SK-N-SH (cell line): ENCODE measurements at regions not wholly inside any gene's neighbourhood (a gene's known extent, or its start where the extent isn't known, plus 50 kb on each side); places are given as distances from the start of the nearest gene placed in this dataset.

Experiments
- CTCF ChIA-PET: fragments of 300-600, 350-600 bp; formaldehyde crosslinking; extraction: SDS; loops from one replicate; lab custom pipeline; 2021; lab: Yijun Ruan, JAX
- POLR2A ChIA-PET: fragments of 350-600 bp; sonication (Branson Sonifier 250); formaldehyde crosslinking; extraction: SDS; loops from one replicate; lab custom pipeline; 2020; ENCODE audit warnings: antibody characterized with exemption, inconsistent platforms; lab: Yijun Ruan, JAX
- DNase-seq: peaks from one replicate; pipeline ENCODE4 v3.0.0; 2012
- H2AFZ ChIP-seq: fragments of 200-600 bp; sonication (generic); 2 replicates; pipeline ENCODE4 v1.8.1; 2016; ENCODE audit warnings: antibody characterized with exemption, mild to moderate bottlenecking, low read depth
- H3F3A ChIP-seq: fragments of 200-600 bp; sonication (generic); replicated peaks from 2 replicates; pipeline ENCODE3; 2016; ENCODE audit warnings: antibody characterized with exemption, mild to moderate bottlenecking; ENCODE audit not compliant: insufficient read depth
- H3K27ac ChIP-seq, 2 experiments: fragments of 200-500 bp in 1 of 2; fragments of 200-600 bp in 1 of 2; sonication (Bioruptor generic) in 1 of 2; sonication (generic), shearing (Covaris generic) in 1 of 2; 2 replicates each; pipeline versions ENCODE4 v1.5.1 to v1.6.1; 2014 to 2016; ENCODE audit warnings: low read depth in 2 of 2, inconsistent platforms in 1 of 2, low read length in 1 of 2, mild to moderate bottlenecking in 1 of 2, mixed read lengths in 1 of 2
- H3K27me3 ChIP-seq: fragments of 200-600 bp; sonication (generic), shearing (Covaris generic); 2 replicates; pipeline ENCODE4 v1.6.1; 2016; ENCODE audit warnings: mixed run types; ENCODE audit not compliant: insufficient read depth
- H3K36me3 ChIP-seq, 2 experiments: fragments of 200-500 bp in 1 of 2; fragments of 200-600 bp in 1 of 2; sonication (Bioruptor generic) in 1 of 2; sonication (generic) in 1 of 2; replicated peaks in 1 of 2; 2 replicates each; pipeline versions ENCODE3 to v1.5.1; 2014 to 2016; ENCODE audit warnings: low read length in 1 of 2, mild to moderate bottlenecking in 1 of 2; ENCODE audit not compliant: insufficient read depth in 2 of 2, control insufficient read depth in 1 of 2
- H3K4me1 ChIP-seq, 2 experiments: fragments of 200-500 bp in 1 of 2; fragments of 200-600 bp in 1 of 2; sonication (Bioruptor generic) in 1 of 2; sonication (generic), shearing (Covaris generic) in 1 of 2; 2 replicates each; pipeline versions ENCODE4 v1.5.1 to v1.6.1; 2014 to 2016; ENCODE audit warnings: low read depth in 1 of 2, low read length in 1 of 2, mixed run types in 1 of 2; ENCODE audit not compliant: insufficient read depth in 2 of 2, control insufficient read depth in 1 of 2
- H3K4me2 ChIP-seq: fragments of 200-600 bp; sonication (generic), shearing (Covaris generic); 2 replicates; pipeline ENCODE4 v1.6.1; 2017; ENCODE audit warnings: mixed run types
- H3K4me3 ChIP-seq, 2 experiments: fragments of 200-500 bp in 1 of 2; fragments of 200-600 bp in 1 of 2; sonication (Bioruptor generic) in 1 of 2; sonication (generic), shearing (Covaris generic) in 1 of 2; 2 replicates each; pipeline versions ENCODE4 v1.5.1 to v1.8.1; 2014 to 2016; ENCODE audit warnings: low read depth in 2 of 2, inconsistent platforms in 1 of 2, low read length in 1 of 2, mild to moderate bottlenecking in 1 of 2, mixed read lengths in 1 of 2, moderate library complexity in 1 of 2
- H3K79me2 ChIP-seq: fragments of 200-600 bp; sonication (generic); 2 replicates; pipeline ENCODE4 v1.8.1; 2017; ENCODE audit warnings: mild to moderate bottlenecking; ENCODE audit not compliant: insufficient read depth
- H3K9ac ChIP-seq: fragments of 200-600 bp; sonication (generic); 2 replicates; pipeline ENCODE4 v1.6.1; 2017; ENCODE audit warnings: mixed run types
- H3K9me2 ChIP-seq: fragments of 200-600 bp; sonication (generic); 2 replicates; pipeline ENCODE4 v1.6.1; 2017; ENCODE audit warnings: mixed run types
- H3K9me3 ChIP-seq: fragments of 200-600 bp; sonication (generic); 2 replicates; pipeline ENCODE4 v1.6.1; 2017; ENCODE audit warnings: mixed run types, mild to moderate bottlenecking, moderate library complexity
- H4K20me1 ChIP-seq: fragments of 200-600 bp; sonication (generic); 2 replicates; pipeline ENCODE4 v1.6.1; 2017; ENCODE audit warnings: mild to moderate bottlenecking, mixed run types; ENCODE audit not compliant: insufficient read depth
- CHD2 ChIP-seq: fragments of 150-350 bp; IDR thresholded peaks from 2 replicates; pipeline ENCODE4 v1.6.1; 2018; ENCODE audit warnings: low read length; ENCODE audit not compliant: partially characterized antibody
- CTCF ChIP-seq: fragments of 200-600 bp; sonication (generic); IDR thresholded peaks from 2 replicates; pipeline ENCODE4 v1.6.1; 2017; ENCODE audit warnings: antibody characterized with exemption, mild to moderate bottlenecking, moderate library complexity
- EZH2phosphoT487 ChIP-seq: fragments of 200-600 bp; sonication (generic); IDR thresholded peaks from 2 replicates; pipeline ENCODE4 v1.6.1; 2017; ENCODE audit warnings: low read depth, mixed run types, mild to moderate bottlenecking, antibody characterized with exemption, moderate library complexity, borderline replicate concordance
- FOSL2 ChIP-seq: IDR thresholded peaks from 2 replicates; pipeline ENCODE4 v1.4.0; 2012; ENCODE audit warnings: low read depth, mild to moderate bottlenecking, moderate library complexity, borderline replicate concordance
- FOXM1 ChIP-seq: IDR thresholded peaks from 2 replicates; pipeline ENCODE4 v1.4.0; 2012; ENCODE audit warnings: low read depth, mild to moderate bottlenecking
- GABPA ChIP-seq: IDR thresholded peaks from 2 replicates; pipeline ENCODE4 v1.4.0; 2012; ENCODE audit warnings: low read depth, mild to moderate bottlenecking
- IRF3 ChIP-seq: fragments of 150-350 bp; IDR thresholded peaks from 2 replicates; pipeline ENCODE4 v1.6.1; 2016; ENCODE audit warnings: mild to moderate bottlenecking, low read depth, low read length
- JUND ChIP-seq: IDR thresholded peaks from 2 replicates; pipeline ENCODE4 v1.4.0; 2012
- MAX ChIP-seq: IDR thresholded peaks from 2 replicates; pipeline ENCODE4 v1.4.0; 2012; ENCODE audit warnings: low read depth
- MEF2A ChIP-seq: IDR thresholded peaks from 2 replicates; pipeline ENCODE4 v1.4.0; 2012; ENCODE audit warnings: low read depth, borderline replicate concordance
- NRF1 ChIP-seq: IDR thresholded peaks from 2 replicates; pipeline ENCODE4 v1.6.1; 2012; ENCODE audit warnings: low read depth, mild to moderate bottlenecking, low read length
- RFX5 ChIP-seq: IDR thresholded peaks from 2 replicates; pipeline ENCODE4 v1.6.1; 2012; ENCODE audit warnings: mild to moderate bottlenecking, improper control_type of control experiment, low read length
- RXRA ChIP-seq: IDR thresholded peaks from 2 replicates; pipeline ENCODE4 v1.4.0; 2012; ENCODE audit warnings: low read depth, mild to moderate bottlenecking, borderline replicate concordance
- SIN3A ChIP-seq: IDR thresholded peaks from 2 replicates; pipeline ENCODE4 v1.6.1; 2012; ENCODE audit warnings: low read depth, mild to moderate bottlenecking, low read length, moderate library complexity, borderline replicate concordance
- SMC3 ChIP-seq: IDR thresholded peaks from 2 replicates; pipeline ENCODE4 v1.6.1; 2012; ENCODE audit warnings: low read depth, low read length, improper control_type of control experiment
- TAF1 ChIP-seq: IDR thresholded peaks from 2 replicates; pipeline ENCODE4 v1.6.1; 2012; ENCODE audit warnings: low read depth, mild to moderate bottlenecking, low read length, moderate library complexity, borderline replicate concordance
- TEAD4 ChIP-seq: IDR thresholded peaks from 2 replicates; pipeline ENCODE4 v1.4.0; 2012; ENCODE audit warnings: mild to moderate bottlenecking, borderline replicate concordance; ENCODE audit not compliant: insufficient read depth
- USF2 ChIP-seq: fragments of 150-350 bp; IDR thresholded peaks from 2 replicates; pipeline ENCODE4 v1.6.1; 2017; ENCODE audit warnings: antibody characterized with exemption, low read length, low read depth, borderline replicate concordance
- WGBS: methylation state at CpG from one replicate; pipeline ENCODE4 v1.1.6; 2017; ENCODE audit warnings: low lambda C conversion rate; 5-methylcytosine and 5-hydroxymethylcytosine counted together

GRCh38 chr9:87340391-87340790, 157.3 kb upstream of the DAPK1 start:
- H3K9me2 ChIP-seq, result no peaks in the 10 kb centered on the region
- no peak overlapping the region for H3K4me3 ChIP-seq
- no peak for TF ChIP-seq JUND
- TF ChIP-seq USF2, result no peak
- TF ChIP-seq SMC3, result no peak
- TF ChIP-seq FOXM1, result no peak
- TF ChIP-seq NRF1, result no peak
- TF ChIP-seq RFX5, result no peak
- no peak for TF ChIP-seq MAX
- no peak for TF ChIP-seq CTCF
- TF ChIP-seq CHD2, result no peak
- no peak for TF ChIP-seq TEAD4
- TF ChIP-seq RXRA, result no peak
- TF ChIP-seq FOSL2, result no peak
- TF ChIP-seq, all 33 proteins: peak for 0
- H3K4me2 ChIP-seq, result no peak overlapping the region
- no peaks in the 10 kb centered on the region for H3K79me2 ChIP-seq
- ChIA-PET POLR2A (no interaction called here), CTCF (interaction anchor here (0.9 to 2.7 kb wide), 3 partner anchors 9 to 322 kb away, joined by 3 to 19 read pairs (median 4); no protein-coding TSS in a partner anchor)
- no peak overlapping the region for H3K9ac ChIP-seq
- no peak overlapping the region for H3K27ac ChIP-seq
- no peaks in the 10 kb centered on the region for H3K36me3 ChIP-seq
- WGBS, result 67% methylated on average over 4 of the region's 4 CpGs
- DNase-seq, result no peak
- no peak overlapping the region for H2AFZ ChIP-seq
- no peaks in the 10 kb centered on the region for H3F3A ChIP-seq
- no peaks in the 10 kb centered on the region for H4K20me1 ChIP-seq
- peaks cover 8 to 9% of the 10 kb centered on the region in 2 experiments; a peak in 2 of 4 replicates for H3K4me1 ChIP-seq
- peaks cover 6% of the 10 kb centered on the region; the same call in 1 of the 2 replicates for H3K27me3 ChIP-seq
- H3K9me3 ChIP-seq, result no peaks in the 10 kb centered on the region

GRCh38 chr9:87342743-87343142, 154.9 kb upstream of the DAPK1 start:
- Histone ChIP-seq H3K4me1 (peaks cover 1% of the 10 kb centered on the region in 2 experiments; a peak in 2 of 4 replicates), H3K36me3 (no peaks in the 10 kb centered on the region), H3K27me3 (no peaks in the 10 kb centered on the region; the same call in 1 of the 2 replicates), H3F3A (no peaks in the 10 kb centered on the region), H4K20me1 (no peaks in the 10 kb centered on the region), H3K79me2 (no peaks in the 10 kb centered on the region), H3K9ac (no peak overlapping the region), H3K9me3 (no peaks in the 10 kb centered on the region), H3K9me2 (no peaks in the 10 kb centered on the region), H3K4me2 (no peak overlapping the region), H3K27ac (no peak overlapping the region), H3K4me3 (no peak overlapping the region), H2AFZ (no peak overlapping the region)
- 35% methylated on average over 7 of the region's 7 CpGs for WGBS
- ChIA-PET POLR2A (no interaction called here), CTCF (interaction anchor here (1.1 to 2.4 kb wide), 5 partner anchors 155 to 909 kb away, joined by 3 to 15 read pairs (median 5); partner anchors contain the start of gene DAPK1)
- TF ChIP-seq EZH2phosphoT487 (no peak), TAF1 (no peak), SIN3A (no peak), TEAD4 (no peak), JUND (no peak), MEF2A (no peak), IRF3 (no peak), MAX (no peak), CTCF (no peak), GABPA (no peak), SMC3 (no peak)
- DNase-seq, result no peak
